ENCODE measurements at regions not wholly inside any gene's neighbourhood (a gene's known extent, or its start where the extent isn't known, plus 50 kb on each side); places are given as distances from the start of the nearest gene placed in this dataset.

DNA sequence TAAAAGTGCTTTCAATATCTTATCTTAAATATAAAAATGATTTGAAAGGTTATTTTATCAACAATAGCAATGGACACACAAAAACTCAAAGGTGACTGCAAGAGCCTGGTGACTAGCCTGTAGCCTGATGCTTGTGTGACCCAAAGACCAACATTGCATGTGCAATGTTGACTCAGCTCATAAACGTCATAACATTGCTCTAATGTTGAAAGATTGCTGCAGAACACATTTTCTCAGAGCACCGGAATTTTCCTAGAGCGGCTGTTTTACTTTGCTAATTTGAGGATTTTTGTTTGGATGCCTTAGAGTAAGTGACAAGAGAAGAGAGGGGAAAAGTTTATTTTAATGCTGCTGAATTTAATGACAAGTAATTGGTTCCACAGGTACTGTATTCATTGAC is 107.1 kb downstream of the RAB18 start:
- DNase-seq (ENCODE audit: low read depth, low spot score): no peak
- Histone ChIP-seq H3K9me1 (replicated peaks; ENCODE audit: control insufficient read depth, extremely low read depth, insufficient read depth, low read length) (no peaks in the 10 kb centered on the region), H3K4me3 (replicated peaks in 1 of 3; ENCODE audit: insufficient read depth in 1 of 3, low read depth in 1 of 3, low read length in 3 of 3) (no peak overlapping the region), H2AFZ (ENCODE audit: low read depth, low read length) (no peak overlapping the region), H4K20me1 (replicated peaks; ENCODE audit: control insufficient read depth, extremely low read depth, insufficient read depth, low read length) (no peaks in the 10 kb centered on the region), H3K36me3 (ENCODE audit: control insufficient read depth in 2 of 2, extremely low read depth in 1 of 2, insufficient read depth in 2 of 2, low read length in 2 of 2) (no peaks in the 10 kb centered on the region), H3K4me2 (ENCODE audit: insufficient read depth, low read length) (no peak overlapping the region), H3K27me3 (ENCODE audit: control insufficient read depth in 2 of 2, insufficient read depth in 2 of 2, low read length in 2 of 2) (peaks cover 0 to 2% of the 10 kb centered on the region in 2 experiments), H3K79me2 (ENCODE audit: control insufficient read depth, insufficient read depth, low read length) (no peaks in the 10 kb centered on the region), H3K9ac (replicated peaks; ENCODE audit: extremely low read depth, insufficient read depth, low read length) (no peak overlapping the region), H3K27ac (ENCODE audit: insufficient read depth, low read depth, low read length) (no peak overlapping the region), H3K4me1 (ENCODE audit: control insufficient read depth, extremely low read depth, insufficient read depth, low read length) (no peaks in the 10 kb centered on the region), H3K9me3 (replicated peaks; ENCODE audit: control insufficient read depth, insufficient read depth, low read length) (no peaks in the 10 kb centered on the region)
- CTCF ChIA-PET: interaction anchor here (0.5 kb wide), 1 partner anchor 124 kb away, joined by 3 read pairs; no protein-coding TSS in a partner anchor
- POLR2A ChIA-PET: no interaction called here
- BruUV-seq (replicated peaks): no TSS peak
- intact Hi-C loops (cut with micrococcal nuclease): no loop called here
- FAIRE-seq: no peak
- TF ChIP-seq POLR2A (IDR thresholded peaks at IDR 0.05; ENCODE audit: low read depth, low read length): no peak
- TF ChIP-seq JUN (IDR thresholded peaks at IDR 0.05; ENCODE audit: borderline replicate concordance, insufficient read depth, insufficient read length, low read depth): no peak
- TF ChIP-seq FOS (IDR thresholded peaks at IDR 0.05; ENCODE audit: borderline replicate concordance, insufficient read depth, low read length): no peak
- TF ChIP-seq MAX (IDR thresholded peaks at IDR 0.05; ENCODE audit: insufficient read depth, insufficient read length): no peak
- no peak for TF ChIP-seq EZH2 (IDR thresholded peaks at IDR 0.05; ENCODE audit: borderline replicate concordance, low read depth, low read length, severe bottlenecking)
- TF ChIP-seq, protein P1, sequence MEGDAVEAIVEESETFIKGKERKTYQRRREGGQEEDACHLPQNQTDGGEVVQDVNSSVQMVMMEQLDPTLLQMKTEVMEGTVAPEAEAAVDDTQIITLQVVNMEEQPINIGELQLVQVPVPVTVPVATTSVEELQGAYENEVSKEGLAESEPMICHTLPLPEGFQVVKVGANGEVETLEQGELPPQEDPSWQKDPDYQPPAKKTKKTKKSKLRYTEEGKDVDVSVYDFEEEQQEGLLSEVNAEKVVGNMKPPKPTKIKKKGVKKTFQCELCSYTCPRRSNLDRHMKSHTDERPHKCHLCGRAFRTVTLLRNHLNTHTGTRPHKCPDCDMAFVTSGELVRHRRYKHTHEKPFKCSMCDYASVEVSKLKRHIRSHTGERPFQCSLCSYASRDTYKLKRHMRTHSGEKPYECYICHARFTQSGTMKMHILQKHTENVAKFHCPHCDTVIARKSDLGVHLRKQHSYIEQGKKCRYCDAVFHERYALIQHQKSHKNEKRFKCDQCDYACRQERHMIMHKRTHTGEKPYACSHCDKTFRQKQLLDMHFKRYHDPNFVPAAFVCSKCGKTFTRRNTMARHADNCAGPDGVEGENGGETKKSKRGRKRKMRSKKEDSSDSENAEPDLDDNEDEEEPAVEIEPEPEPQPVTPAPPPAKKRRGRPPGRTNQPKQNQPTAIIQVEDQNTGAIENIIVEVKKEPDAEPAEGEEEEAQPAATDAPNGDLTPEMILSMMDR (IDR thresholded peaks at IDR 0.05; ENCODE audit: extremely low read depth in 1 of 2, insufficient read depth in 1 of 2, low read depth in 1 of 2, low read length in 2 of 2): no peak
- no peak for TF ChIP-seq GATA2 (IDR thresholded peaks at IDR 0.05; ENCODE audit: insufficient read depth, insufficient read length, low read depth, low read length)
- dilution Hi-C loops (cut with MboI; ENCODE audit: extremely low pct_ligation_motif_present, low sequenced_read_pairs): no loop called here
